ENCODE measurements at regions not wholly inside any gene's neighbourhood (a gene's known extent, or its start where the extent isn't known, plus 50 kb on each side); places are given as distances from the start of the nearest gene placed in this dataset.

- DNase-seq (ENCODE audit: low spot score) = no peak
- no peak for TF ChIP-seq CTCF (IDR thresholded peaks at IDR 0.05; ENCODE audit: borderline replicate concordance, control extremely low read depth, extremely low read depth, insufficient read depth, missing control alignments)
- in situ Hi-C loops (cut with MboI; ENCODE audit: low sequenced_read_pairs, unreplicated experiment) = no loop called here
Measured at GRCh38 chr14:98960617-98961013, 311.4 kb downstream of the BCL11B start.

GRCh38 chr14:98961191-98961590, 310.8 kb downstream of the BCL11B start:
- DNase-seq (ENCODE audit: low spot score) = no peak
- in situ Hi-C loops (cut with MboI; ENCODE audit: low sequenced_read_pairs, unreplicated experiment) = no loop called here
- no peak for TF ChIP-seq CTCF (IDR thresholded peaks at IDR 0.05; ENCODE audit: borderline replicate concordance, control extremely low read depth, extremely low read depth, insufficient read depth, missing control alignments)

- no peak for DNase-seq (ENCODE audit: low spot score)
- in situ Hi-C loops (cut with MboI; ENCODE audit: low sequenced_read_pairs, unreplicated experiment) = no loop called here
- TF ChIP-seq CTCF (IDR thresholded peaks at IDR 0.05; ENCODE audit: borderline replicate concordance, control extremely low read depth, extremely low read depth, insufficient read depth, missing control alignments) = no peak
Measured at GRCh38 chr14:98962118-98962517, 309.9 kb downstream of the BCL11B start.

GRCh38 chr14:98963610-98964009, 308.4 kb downstream of the BCL11B start:
- TF ChIP-seq CTCF (IDR thresholded peaks at IDR 0.05; ENCODE audit: borderline replicate concordance, control extremely low read depth, extremely low read depth, insufficient read depth, missing control alignments) = no peak
- DNase-seq (ENCODE audit: low spot score) = no peak
- in situ Hi-C loops (cut with MboI; ENCODE audit: low sequenced_read_pairs, unreplicated experiment) = no loop called here

- TF ChIP-seq CTCF (IDR thresholded peaks at IDR 0.05; ENCODE audit: borderline replicate concordance, control extremely low read depth, extremely low read depth, insufficient read depth, missing control alignments) = no peak
- in situ Hi-C loops (cut with MboI; ENCODE audit: low sequenced_read_pairs, unreplicated experiment) = no loop called here
- DNase-seq (ENCODE audit: low spot score) = no peak
Measured at GRCh38 chr14:98964171-98964570, 307.8 kb downstream of the BCL11B start.

GRCh38 chr14:98965076-98965475, 306.9 kb downstream of the BCL11B start:
- in situ Hi-C loops (cut with MboI; ENCODE audit: low sequenced_read_pairs, unreplicated experiment) = no loop called here
- no peak for TF ChIP-seq CTCF (IDR thresholded peaks at IDR 0.05; ENCODE audit: borderline replicate concordance, control extremely low read depth, extremely low read depth, insufficient read depth, missing control alignments)
- DNase-seq (ENCODE audit: low spot score) = no peak

GRCh38 chr14:98966016-98966415, 306.0 kb downstream of the BCL11B start:
- DNase-seq (ENCODE audit: low spot score) = no peak
- no peak for TF ChIP-seq CTCF (IDR thresholded peaks at IDR 0.05; ENCODE audit: borderline replicate concordance, control extremely low read depth, extremely low read depth, insufficient read depth, missing control alignments)
- in situ Hi-C loops (cut with MboI; ENCODE audit: low sequenced_read_pairs, unreplicated experiment) = no loop called here
